ENCODE measurements at regions not wholly inside any gene's neighbourhood (a gene's known extent, or its start where the extent isn't known, plus 50 kb on each side); places are given as distances from the start of the nearest gene placed in this dataset.

DNA sequence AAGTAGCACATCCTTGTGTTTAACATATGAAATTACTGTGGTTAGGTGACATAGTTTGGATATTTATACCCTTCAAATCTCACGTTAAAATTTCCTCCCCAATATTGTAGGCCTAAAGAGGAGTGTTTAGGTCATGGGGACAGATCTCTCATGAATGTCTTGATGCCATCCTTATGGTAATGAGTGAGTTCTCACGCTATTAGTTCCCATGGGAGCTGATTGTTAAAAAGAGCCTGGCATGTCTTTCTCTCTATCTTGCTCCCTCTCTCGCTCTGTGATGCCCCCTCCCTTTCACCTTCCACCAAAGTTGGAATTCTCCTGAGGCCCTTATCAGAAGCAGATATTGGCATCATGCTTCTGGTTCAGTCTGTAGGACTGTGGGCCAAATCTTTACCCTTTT, 660.1 kb downstream of the ADCYAP1 start:
- DNase-seq (ENCODE audit: low read depth) = no peak
- TF ChIP-seq, protein P1, sequence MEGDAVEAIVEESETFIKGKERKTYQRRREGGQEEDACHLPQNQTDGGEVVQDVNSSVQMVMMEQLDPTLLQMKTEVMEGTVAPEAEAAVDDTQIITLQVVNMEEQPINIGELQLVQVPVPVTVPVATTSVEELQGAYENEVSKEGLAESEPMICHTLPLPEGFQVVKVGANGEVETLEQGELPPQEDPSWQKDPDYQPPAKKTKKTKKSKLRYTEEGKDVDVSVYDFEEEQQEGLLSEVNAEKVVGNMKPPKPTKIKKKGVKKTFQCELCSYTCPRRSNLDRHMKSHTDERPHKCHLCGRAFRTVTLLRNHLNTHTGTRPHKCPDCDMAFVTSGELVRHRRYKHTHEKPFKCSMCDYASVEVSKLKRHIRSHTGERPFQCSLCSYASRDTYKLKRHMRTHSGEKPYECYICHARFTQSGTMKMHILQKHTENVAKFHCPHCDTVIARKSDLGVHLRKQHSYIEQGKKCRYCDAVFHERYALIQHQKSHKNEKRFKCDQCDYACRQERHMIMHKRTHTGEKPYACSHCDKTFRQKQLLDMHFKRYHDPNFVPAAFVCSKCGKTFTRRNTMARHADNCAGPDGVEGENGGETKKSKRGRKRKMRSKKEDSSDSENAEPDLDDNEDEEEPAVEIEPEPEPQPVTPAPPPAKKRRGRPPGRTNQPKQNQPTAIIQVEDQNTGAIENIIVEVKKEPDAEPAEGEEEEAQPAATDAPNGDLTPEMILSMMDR (conservative IDR thresholded peaks at IDR 0.05; ENCODE audit: low read length) = no peak
- no peak overlapping the region for H3K4me3 ChIP-seq (ENCODE audit: low read length)

DNA sequence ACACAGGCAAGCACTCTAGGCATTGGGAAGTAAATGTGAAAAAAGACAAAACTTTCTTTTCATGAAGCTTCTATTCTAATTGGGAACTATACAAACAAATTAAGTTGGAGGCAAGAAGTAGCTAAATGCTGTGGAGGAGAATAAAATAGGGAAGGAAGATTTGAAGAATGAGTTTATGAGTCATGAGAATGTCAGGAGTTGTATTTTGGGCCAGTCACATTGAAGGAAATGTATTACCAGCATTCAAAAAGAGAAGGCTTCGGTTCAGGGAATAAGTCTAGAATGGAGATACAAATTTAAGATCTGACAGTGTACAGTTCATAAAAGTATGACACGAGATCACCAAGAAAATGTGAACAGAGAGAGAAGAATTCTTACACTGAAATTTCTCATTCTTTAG, 666.5 kb downstream of the ADCYAP1 start:
- H3K4me3 ChIP-seq (ENCODE audit: low read length) = no peak overlapping the region
- TF ChIP-seq, protein P1 (conservative IDR thresholded peaks at IDR 0.05; ENCODE audit: low read length) = no peak
- DNase-seq (ENCODE audit: low read depth) = no peak

DNA sequence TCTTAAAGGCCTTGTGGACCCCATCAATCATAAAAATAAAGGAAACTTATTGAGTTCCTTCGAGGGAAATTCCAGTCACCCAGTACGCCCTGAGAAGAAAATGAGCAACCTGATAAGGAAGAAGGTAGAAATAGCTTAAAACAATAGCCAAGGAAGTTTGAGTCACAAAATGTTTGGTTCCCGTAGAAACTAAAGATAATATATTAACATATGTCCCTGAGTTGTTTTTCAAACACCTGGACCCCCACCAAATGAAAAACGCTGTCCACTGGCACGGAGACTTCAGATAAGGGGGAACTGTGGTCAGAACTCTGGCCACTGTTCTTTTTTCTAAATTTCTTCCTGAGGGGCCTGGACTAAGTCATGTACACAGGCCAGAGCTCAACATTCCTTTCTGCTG, 669.1 kb downstream of the ADCYAP1 start:
- no peak overlapping the region for H3K4me3 ChIP-seq (ENCODE audit: low read length)
- DNase-seq (ENCODE audit: low read depth) = no peak
- TF ChIP-seq, protein P1 (conservative IDR thresholded peaks at IDR 0.05; ENCODE audit: low read length) = no peak

DNA sequence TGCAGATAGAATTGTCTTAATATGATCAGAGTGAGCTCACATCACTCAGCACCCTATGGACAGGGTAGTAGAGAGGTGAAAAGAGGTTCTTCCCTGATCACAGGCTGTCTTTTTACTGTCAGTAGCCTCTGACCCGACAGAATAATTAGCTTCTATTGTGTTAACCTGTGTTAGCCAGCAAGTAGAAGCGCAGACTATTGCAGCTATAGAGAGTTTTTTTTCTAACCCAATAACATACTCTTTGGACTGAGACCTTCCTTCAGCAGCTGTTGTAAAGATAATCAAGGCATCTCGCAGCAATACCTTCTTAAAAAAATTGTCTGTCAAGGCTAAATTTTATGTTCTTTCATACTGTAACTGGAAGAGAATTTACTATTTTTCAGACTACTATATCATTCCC, 670.4 kb downstream of the ADCYAP1 start:
- H3K4me3 ChIP-seq (ENCODE audit: low read length) = no peak overlapping the region
- TF ChIP-seq, protein P1 (conservative IDR thresholded peaks at IDR 0.05; ENCODE audit: low read length) = no peak
- DNase-seq (ENCODE audit: low read depth) = no peak

DNA sequence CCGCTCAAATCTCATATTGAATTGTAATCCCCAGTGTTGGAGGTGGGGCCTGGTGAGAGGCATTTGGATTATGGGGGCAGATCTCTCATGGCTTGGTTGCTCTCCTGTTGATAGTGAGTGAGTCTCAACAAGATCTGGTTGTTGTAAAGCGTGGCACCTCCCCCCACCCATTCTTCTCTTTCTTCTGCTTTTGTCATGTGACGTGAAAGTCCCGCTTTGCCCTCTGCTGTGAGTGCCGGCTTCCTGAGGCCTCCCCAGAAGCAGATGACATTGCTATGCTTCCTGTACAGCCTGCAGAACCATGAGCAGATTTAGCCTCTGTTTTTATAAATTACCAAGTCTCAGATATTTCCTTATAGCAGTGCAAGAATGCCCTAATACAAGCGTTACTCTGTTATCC, 673.8 kb downstream of the ADCYAP1 start:
- H3K4me3 ChIP-seq (ENCODE audit: low read length) = no peak overlapping the region
- no peak for DNase-seq (ENCODE audit: low read depth)
- TF ChIP-seq, protein P1 (conservative IDR thresholded peaks at IDR 0.05; ENCODE audit: low read length) = no peak

DNA sequence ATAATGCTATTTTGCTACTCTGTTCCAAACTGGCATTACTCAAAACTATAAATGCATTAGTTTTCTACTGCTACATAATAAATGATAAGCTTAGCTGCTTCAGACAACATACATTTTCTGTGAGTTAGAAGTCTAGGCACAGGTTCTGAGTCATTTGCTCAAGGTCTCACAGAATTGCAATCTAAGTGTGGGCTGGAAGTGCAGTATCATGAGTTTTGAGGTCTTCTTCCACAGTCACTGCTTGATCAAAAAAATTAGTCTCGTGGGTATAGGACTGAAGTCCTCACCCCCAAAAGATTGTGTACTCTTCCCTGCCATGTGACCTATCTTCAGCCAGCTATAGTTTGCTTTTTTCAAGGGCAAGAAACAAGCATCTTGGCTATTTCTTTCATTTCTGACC, 676.9 kb downstream of the ADCYAP1 start:
- no peak for DNase-seq (ENCODE audit: low read depth)
- no peak overlapping the region for H3K4me3 ChIP-seq (ENCODE audit: low read length)
- TF ChIP-seq, protein P1 (conservative IDR thresholded peaks at IDR 0.05; ENCODE audit: low read length) = no peak

DNA sequence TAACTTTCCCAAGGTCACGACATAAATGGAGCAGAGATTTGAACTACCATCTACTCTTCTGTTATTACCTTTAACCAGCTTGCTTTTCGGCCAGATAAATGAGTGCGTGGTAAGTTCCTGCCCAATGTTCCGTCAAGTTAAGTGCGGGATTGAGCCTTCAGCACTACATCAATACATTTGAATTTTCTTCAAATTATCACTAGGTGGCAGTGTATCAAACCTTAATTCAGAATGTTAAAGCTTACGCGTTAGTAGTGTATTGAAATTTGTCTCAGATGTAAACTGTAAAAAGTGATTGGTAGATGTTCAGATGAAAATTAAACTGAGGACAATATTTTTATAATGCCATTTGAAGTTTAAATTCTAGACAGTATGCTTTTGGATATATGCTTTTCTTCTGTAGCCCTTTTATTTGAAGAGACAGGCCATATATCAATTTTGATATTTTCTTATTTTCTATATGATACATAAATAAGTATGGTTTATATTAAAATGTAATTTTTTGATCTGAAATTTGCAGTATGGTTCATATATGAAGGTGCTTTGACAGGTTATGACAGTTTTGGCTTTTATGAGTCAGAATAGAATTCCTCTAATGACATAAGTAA, 681.3 kb downstream of the ADCYAP1 start:
- DNase-seq (ENCODE audit: low read depth) = peak; percentile 25
- no peak overlapping the region for H3K4me3 ChIP-seq (ENCODE audit: low read length)
- TF ChIP-seq, protein P1 (conservative IDR thresholded peaks at IDR 0.05; ENCODE audit: low read length) = peak; percentile 61

Data from AG10803 (cell line).